ENCODE measurements at regions not wholly inside any gene's neighbourhood (a gene's known extent, or its start where the extent isn't known, plus 50 kb on each side); places are given as distances from the start of the nearest gene placed in this dataset.
A peak's percentile ranks its signal among the peaks of the same experiment; 100 is the strongest.

DNA sequence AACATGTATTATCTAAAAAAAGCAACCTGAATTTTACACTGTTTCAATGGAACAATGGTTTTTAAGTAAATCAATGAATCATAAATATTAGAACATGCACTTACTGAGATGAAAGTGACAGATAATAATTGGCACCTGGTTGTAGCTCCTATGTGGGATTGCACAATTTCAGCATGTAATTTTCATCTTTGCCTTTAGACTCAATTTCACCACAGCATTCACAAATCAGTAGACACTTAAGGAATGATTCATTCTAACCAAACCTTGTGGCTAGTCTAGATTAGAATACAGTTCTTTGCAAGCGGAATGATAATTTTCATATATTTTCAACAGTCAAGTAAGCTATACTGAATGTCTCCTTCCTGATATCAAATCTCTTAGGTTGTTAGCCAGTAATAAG, 853.4 kb downstream of the KCNT2 start:
- Histone ChIP-seq H3K9me3 (ENCODE audit: control insufficient read depth in 2 of 2, insufficient read depth in 1 of 2, low read length in 1 of 2) (no peaks in the 10 kb centered on the region), H3K4me1 (ENCODE audit: control insufficient read depth in 2 of 2, insufficient read depth in 2 of 2, low read length in 2 of 2) (no peaks in the 10 kb centered on the region), H3K27me3 (ENCODE audit: control insufficient read depth in 2 of 2, insufficient read depth in 1 of 2, low read length in 1 of 2) (no peaks in the 10 kb centered on the region), H3K4me3 (ENCODE audit: low read length in 2 of 2) (no peak overlapping the region), H3K27ac (ENCODE audit: low read depth in 1 of 2, low read length in 1 of 2) (no peak overlapping the region), H3K36me3 (ENCODE audit: control insufficient read depth in 2 of 2, insufficient read depth in 2 of 2, low read length in 1 of 2) (no peaks in the 10 kb centered on the region)
- WGBS = 66% methylated on average over 1 of the region's 1 CpG
- no peak for DNase-seq (ENCODE audit: low read depth in 6 of 9, low spot score in 9 of 9)

DNA sequence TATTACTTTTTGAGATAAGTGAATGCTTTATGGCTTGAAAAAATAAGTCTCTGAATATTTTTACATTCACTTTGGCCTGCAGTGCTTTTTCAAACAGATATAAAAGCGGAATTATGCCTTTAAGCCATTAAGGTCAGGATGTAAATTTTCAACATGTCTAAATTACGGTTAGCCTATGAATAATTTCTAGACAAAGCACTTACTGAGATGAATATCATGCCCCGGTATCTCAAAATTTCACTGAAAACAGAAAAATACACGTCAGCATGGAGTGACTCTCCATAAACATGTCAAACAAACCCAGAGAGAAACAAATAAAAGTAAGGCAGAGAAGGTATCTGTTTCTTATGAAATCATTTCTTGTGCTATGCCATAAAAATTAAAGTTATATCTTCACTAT, 853.9 kb downstream of the KCNT2 start:
- DNase-seq (ENCODE audit: low read depth in 6 of 9, low spot score in 9 of 9) = no peak
- no peaks in the 10 kb centered on the region for H3K4me1 ChIP-seq (ENCODE audit: control insufficient read depth in 2 of 2, insufficient read depth in 2 of 2, low read length in 2 of 2)
- no peaks in the 10 kb centered on the region for H3K36me3 ChIP-seq (ENCODE audit: control insufficient read depth in 2 of 2, insufficient read depth in 2 of 2, low read length in 1 of 2)
- H3K9me3 ChIP-seq (ENCODE audit: control insufficient read depth in 2 of 2, insufficient read depth in 1 of 2, low read length in 1 of 2) = no peaks in the 10 kb centered on the region
- WGBS = 93% methylated on average over 4 of the region's 4 CpGs
- H3K4me3 ChIP-seq (ENCODE audit: low read length in 2 of 2) = no peak overlapping the region
- no peaks in the 10 kb centered on the region for H3K27me3 ChIP-seq (ENCODE audit: control insufficient read depth in 2 of 2, insufficient read depth in 1 of 2, low read length in 1 of 2)
- no peak overlapping the region for H3K27ac ChIP-seq (ENCODE audit: low read depth in 1 of 2, low read length in 1 of 2)

DNA sequence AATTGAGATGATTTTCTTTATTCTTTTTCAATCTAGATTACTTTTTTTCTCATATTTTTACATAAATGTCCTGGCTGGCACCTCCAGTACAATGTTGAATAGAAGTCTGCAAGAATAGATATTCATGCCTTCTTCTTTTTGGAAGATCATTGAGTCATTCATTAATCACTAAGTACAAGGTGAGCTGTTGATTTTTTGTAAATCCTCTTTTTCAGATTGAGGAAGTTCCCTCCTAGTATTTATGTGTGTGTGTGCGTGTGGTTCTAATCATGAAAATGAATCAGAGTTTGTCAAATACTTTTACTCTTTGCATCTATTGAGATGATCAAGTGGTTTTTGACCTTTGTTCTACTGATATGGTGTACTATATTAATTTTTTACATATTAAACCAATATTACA, 859.3 kb downstream of the KCNT2 start:
- 95% methylated on average over 1 of the region's 1 CpG for WGBS
- DNase-seq (ENCODE audit: low read depth in 6 of 9, low spot score in 9 of 9) = no peak
- no peaks in the 10 kb centered on the region for H3K36me3 ChIP-seq (ENCODE audit: control insufficient read depth in 2 of 2, insufficient read depth in 2 of 2, low read length in 1 of 2)
- no peaks in the 10 kb centered on the region for H3K4me1 ChIP-seq (ENCODE audit: control insufficient read depth in 2 of 2, insufficient read depth in 2 of 2, low read length in 2 of 2)
- H3K27ac ChIP-seq (ENCODE audit: low read depth in 1 of 2, low read length in 1 of 2) = no peak overlapping the region
- H3K9me3 ChIP-seq (ENCODE audit: control insufficient read depth in 2 of 2, insufficient read depth in 1 of 2, low read length in 1 of 2) = peaks cover 0 to 7% of the 10 kb centered on the region in 2 donors
- no peak overlapping the region for H3K4me3 ChIP-seq (ENCODE audit: low read length in 2 of 2)
- no peaks in the 10 kb centered on the region for H3K27me3 ChIP-seq (ENCODE audit: control insufficient read depth in 2 of 2, insufficient read depth in 1 of 2, low read length in 1 of 2)

DNA sequence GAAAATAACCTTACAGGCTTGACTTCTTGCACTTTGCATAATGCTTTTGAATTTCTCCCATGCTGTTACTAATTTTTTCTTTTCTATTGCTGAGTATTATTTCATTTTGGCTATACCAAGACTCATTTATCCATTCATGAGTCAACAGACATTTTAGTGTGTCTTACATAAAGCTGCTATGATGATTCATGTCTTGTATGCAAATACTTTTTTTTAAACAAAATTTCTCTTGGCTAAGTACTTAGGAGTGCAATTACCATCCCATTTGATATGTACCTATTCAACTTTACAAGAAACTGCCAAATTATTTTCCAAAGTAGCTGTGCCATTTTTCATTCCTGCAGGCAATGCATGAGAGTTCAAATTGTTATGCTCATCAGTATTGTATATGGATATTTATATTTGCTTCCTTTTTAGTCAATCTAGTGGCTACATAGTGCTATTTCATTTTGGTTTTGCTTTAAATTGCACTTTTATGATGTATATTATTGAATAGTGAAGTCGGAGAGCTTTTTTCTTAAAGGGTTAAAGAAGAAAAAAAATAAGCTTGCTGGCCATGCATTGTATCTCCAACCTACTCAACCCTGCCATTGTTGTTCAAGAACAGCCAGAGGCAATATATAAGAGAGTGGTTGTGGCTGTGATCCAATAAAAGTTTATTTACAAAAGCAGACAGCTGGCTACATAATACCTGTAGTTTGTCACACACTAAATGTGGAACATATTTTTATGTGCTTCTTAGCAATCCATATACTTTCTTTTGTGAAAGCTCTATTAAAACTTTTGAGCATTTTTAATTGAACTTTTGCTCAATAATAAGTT, 862.8 kb downstream of the KCNT2 start:
- Histone ChIP-seq H3K4me1 (ENCODE audit: control insufficient read depth in 2 of 2, insufficient read depth in 2 of 2, low read length in 2 of 2) (no peaks in the 10 kb centered on the region), H3K4me3 (ENCODE audit: low read length in 2 of 2) (no peak overlapping the region), H3K9me3 (ENCODE audit: control insufficient read depth in 2 of 2, insufficient read depth in 1 of 2, low read length in 1 of 2) (peaks cover 0 to 9% of the 10 kb centered on the region in 2 donors), H3K27ac (ENCODE audit: low read depth in 1 of 2, low read length in 1 of 2) (no peak overlapping the region), H3K36me3 (ENCODE audit: control insufficient read depth in 2 of 2, insufficient read depth in 2 of 2, low read length in 1 of 2) (no peaks in the 10 kb centered on the region), H3K27me3 (ENCODE audit: control insufficient read depth in 2 of 2, insufficient read depth in 1 of 2, low read length in 1 of 2) (no peaks in the 10 kb centered on the region)
- WGBS = 90% methylated on average over 1 of the region's 1 CpG
- no peak for DNase-seq (ENCODE audit: low read depth in 6 of 9, low spot score in 9 of 9)

DNA sequence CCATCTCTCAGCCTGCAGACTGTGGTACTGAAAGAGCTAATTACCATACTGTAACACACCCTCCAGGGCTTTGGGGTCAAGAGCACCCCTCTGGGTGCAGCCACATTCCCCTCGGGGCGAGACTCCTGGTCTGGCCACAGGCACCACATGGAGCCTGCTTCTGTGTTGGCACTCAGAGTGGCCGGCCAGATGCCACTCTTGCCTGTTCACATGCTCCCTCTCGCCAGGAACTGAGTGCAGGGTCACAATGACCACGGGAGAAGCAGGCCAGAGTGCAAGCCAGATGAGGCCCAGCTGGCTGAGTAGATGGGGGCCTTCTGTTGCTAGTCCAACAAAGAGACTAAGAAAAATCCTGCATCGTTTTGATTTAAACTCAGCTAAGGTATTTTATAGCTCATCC, 864.0 kb downstream of the KCNT2 start:
- no peak overlapping the region for H3K27ac ChIP-seq (ENCODE audit: low read depth in 1 of 2, low read length in 1 of 2)
- no peaks in the 10 kb centered on the region for H3K27me3 ChIP-seq (ENCODE audit: control insufficient read depth in 2 of 2, insufficient read depth in 1 of 2, low read length in 1 of 2)
- no peaks in the 10 kb centered on the region for H3K36me3 ChIP-seq (ENCODE audit: control insufficient read depth in 2 of 2, insufficient read depth in 2 of 2, low read length in 1 of 2)
- H3K9me3 ChIP-seq (ENCODE audit: control insufficient read depth in 2 of 2, insufficient read depth in 1 of 2, low read length in 1 of 2) = peaks cover 0 to 9% of the 10 kb centered on the region in 2 donors
- no peaks in the 10 kb centered on the region for H3K4me1 ChIP-seq (ENCODE audit: control insufficient read depth in 2 of 2, insufficient read depth in 2 of 2, low read length in 2 of 2)
- no peak overlapping the region for H3K4me3 ChIP-seq (ENCODE audit: low read length in 2 of 2)
- DNase-seq (ENCODE audit: low read depth in 6 of 9, low spot score in 9 of 9) = no peak
- 94% methylated on average over 6 of the region's 6 CpGs for WGBS

DNA sequence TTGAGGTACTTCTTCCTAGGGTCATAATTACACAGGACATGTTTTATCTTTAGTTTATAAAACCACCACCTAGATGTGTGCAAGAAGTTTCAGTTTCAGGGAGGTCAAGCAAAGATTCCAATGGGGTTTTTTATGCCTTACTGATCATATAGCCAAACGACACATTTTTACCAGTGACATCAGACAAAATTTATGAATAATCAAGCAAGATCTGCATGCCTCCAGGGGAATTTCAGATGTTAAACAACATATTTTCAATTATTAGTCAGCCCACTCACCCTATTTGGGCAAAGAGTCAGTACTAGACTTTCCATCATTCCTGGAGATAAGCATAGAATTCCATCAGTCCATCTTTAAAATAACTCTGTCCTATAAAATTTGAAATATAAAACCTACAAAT, 867.4 kb downstream of the KCNT2 start:
- DNase-seq (ENCODE audit: low read depth in 6 of 9, low spot score in 9 of 9) = no peak
- no peaks in the 10 kb centered on the region for H3K27me3 ChIP-seq (ENCODE audit: control insufficient read depth in 2 of 2, insufficient read depth in 1 of 2, low read length in 1 of 2)
- no peak overlapping the region for H3K4me3 ChIP-seq (ENCODE audit: low read length in 2 of 2)
- 90% methylated on average over 1 of the region's 1 CpG for WGBS
- no peaks in the 10 kb centered on the region for H3K4me1 ChIP-seq (ENCODE audit: control insufficient read depth in 2 of 2, insufficient read depth in 2 of 2, low read length in 2 of 2)
- H3K27ac ChIP-seq (ENCODE audit: low read depth in 1 of 2, low read length in 1 of 2) = no peak overlapping the region
- H3K36me3 ChIP-seq (ENCODE audit: control insufficient read depth in 2 of 2, insufficient read depth in 2 of 2, low read length in 1 of 2) = no peaks in the 10 kb centered on the region
- H3K9me3 ChIP-seq (ENCODE audit: control insufficient read depth in 2 of 2, insufficient read depth in 1 of 2, low read length in 1 of 2) = peaks cover 0 to 7% of the 10 kb centered on the region in 2 donors

DNA sequence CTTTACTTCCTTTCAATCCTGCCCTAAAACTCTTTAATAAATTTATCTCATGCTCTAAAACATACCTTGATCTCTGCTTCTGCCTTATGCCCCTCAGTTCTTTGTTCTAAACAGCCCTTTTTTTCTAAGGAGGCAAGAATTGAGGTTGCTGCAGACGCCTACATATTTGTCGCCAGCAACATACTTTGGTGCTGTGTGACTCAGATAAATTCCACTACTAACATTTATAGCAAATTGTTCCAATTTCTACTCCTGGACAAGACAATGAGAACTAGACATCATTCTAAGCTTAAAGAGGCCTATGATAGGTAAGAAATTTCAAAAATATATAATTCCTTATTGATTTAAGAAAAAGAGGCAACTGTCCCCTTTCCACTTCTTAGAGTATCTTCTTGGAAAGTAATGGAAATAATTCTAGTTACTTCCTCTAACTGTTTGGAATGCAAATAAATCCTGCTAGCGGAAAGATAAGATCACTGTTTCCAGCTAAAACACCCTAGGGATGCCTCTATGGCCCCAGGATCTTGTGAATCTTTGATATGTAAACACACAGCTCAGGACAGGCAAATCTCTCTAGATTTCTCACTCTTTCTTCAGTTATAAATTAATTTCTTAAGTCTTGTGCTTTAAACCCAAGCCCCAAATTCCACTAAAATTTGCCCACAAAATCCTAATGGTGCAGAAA, 869.1 kb downstream of the KCNT2 start:
- Histone ChIP-seq H3K4me1 (ENCODE audit: control insufficient read depth in 2 of 2, insufficient read depth in 2 of 2, low read length in 2 of 2) (no peaks in the 10 kb centered on the region), H3K36me3 (ENCODE audit: control insufficient read depth in 2 of 2, insufficient read depth in 2 of 2, low read length in 1 of 2) (no peaks in the 10 kb centered on the region), H3K27ac (ENCODE audit: low read depth in 1 of 2, low read length in 1 of 2) (no peak overlapping the region), H3K9me3 (ENCODE audit: control insufficient read depth in 2 of 2, insufficient read depth in 1 of 2, low read length in 1 of 2) (peaks cover 0 to 4% of the 10 kb centered on the region in 2 donors), H3K27me3 (ENCODE audit: control insufficient read depth in 2 of 2, insufficient read depth in 1 of 2, low read length in 1 of 2) (no peaks in the 10 kb centered on the region), H3K4me3 (ENCODE audit: low read length in 2 of 2) (no peak overlapping the region)
- DNase-seq (ENCODE audit: low read depth in 6 of 9, low spot score in 9 of 9) = no peak
- WGBS = 95% methylated on average over 3 of the region's 3 CpGs

DNA sequence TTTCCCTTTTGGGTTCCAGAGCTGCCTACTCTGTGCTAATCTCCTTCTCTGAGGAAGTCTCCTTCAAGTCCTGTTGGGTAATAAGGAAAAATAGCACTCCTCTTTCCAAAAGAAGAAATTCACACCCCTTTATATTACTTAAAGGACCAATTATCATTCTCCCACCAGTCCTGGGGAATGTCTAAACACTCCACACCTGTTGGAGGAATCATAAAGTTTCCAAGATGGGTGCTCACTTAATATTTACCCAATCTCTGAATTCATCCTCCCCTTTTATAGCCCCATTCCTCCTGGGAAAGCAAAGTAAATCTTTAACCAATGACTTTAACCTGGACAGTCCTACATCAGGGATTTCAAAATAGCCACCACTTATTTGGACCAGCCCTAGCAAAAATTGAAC, 873.1 kb downstream of the KCNT2 start:
- no peak for DNase-seq (ENCODE audit: low read depth in 6 of 9, low spot score in 9 of 9)
- no peaks in the 10 kb centered on the region for H3K9me3 ChIP-seq (ENCODE audit: control insufficient read depth in 2 of 2, insufficient read depth in 1 of 2, low read length in 1 of 2)
- no peak overlapping the region for H3K4me3 ChIP-seq (ENCODE audit: low read length in 2 of 2)
- H3K27me3 ChIP-seq (ENCODE audit: control insufficient read depth in 2 of 2, insufficient read depth in 1 of 2, low read length in 1 of 2) = no peaks in the 10 kb centered on the region
- no peak overlapping the region for H3K27ac ChIP-seq (ENCODE audit: low read depth in 1 of 2, low read length in 1 of 2)
- H3K4me1 ChIP-seq (ENCODE audit: control insufficient read depth in 2 of 2, insufficient read depth in 2 of 2, low read length in 2 of 2) = no peaks in the 10 kb centered on the region
- H3K36me3 ChIP-seq (ENCODE audit: control insufficient read depth in 2 of 2, insufficient read depth in 2 of 2, low read length in 1 of 2) = no peaks in the 10 kb centered on the region

DNA sequence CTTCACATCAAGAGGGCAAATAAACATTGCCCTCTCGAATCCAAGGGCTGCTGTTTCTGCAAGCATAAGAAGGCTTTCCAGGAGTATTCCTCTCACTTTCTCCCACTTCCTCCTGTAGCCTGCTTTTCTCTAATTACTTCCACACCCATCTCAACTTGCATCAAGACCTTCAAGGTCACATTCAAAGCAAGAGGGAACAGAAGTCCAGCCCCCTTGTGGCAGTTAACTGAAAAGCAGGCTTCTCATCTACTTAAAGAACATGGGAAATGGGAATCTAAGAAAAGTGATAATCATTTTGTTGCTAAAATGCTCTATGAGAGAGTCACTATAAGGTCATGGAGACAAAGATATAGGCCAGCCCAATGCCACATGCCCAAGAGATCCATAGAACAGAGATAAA, 874.4 kb downstream of the KCNT2 start:
- Histone ChIP-seq H3K27me3 (ENCODE audit: control insufficient read depth in 2 of 2, insufficient read depth in 1 of 2, low read length in 1 of 2) (no peaks in the 10 kb centered on the region), H3K9me3 (ENCODE audit: control insufficient read depth in 2 of 2, insufficient read depth in 1 of 2, low read length in 1 of 2) (no peaks in the 10 kb centered on the region)

More for the DNA sequence above, 874.4 kb downstream of the KCNT2 start:
- peak in 1 of 9 donors; percentile 9 for DNase-seq (ENCODE audit: low read depth in 6 of 9, low spot score in 9 of 9)
- 96% methylated on average over 1 of the region's 1 CpG for WGBS
- Histone ChIP-seq H3K4me3 (ENCODE audit: low read length in 2 of 2) (no peak overlapping the region), H3K4me1 (ENCODE audit: control insufficient read depth in 2 of 2, insufficient read depth in 2 of 2, low read length in 2 of 2) (no peaks in the 10 kb centered on the region), H3K27ac (ENCODE audit: low read depth in 1 of 2, low read length in 1 of 2) (no peak overlapping the region), H3K36me3 (ENCODE audit: control insufficient read depth in 2 of 2, insufficient read depth in 2 of 2, low read length in 1 of 2) (no peaks in the 10 kb centered on the region)
